Uterus (tissue), 3 donors: ENCODE measurements at regions not wholly inside any gene's neighbourhood (a gene's known extent, or its start where the extent isn't known, plus 50 kb on each side); places are given as distances from the start of the nearest gene placed in this dataset.
"Not testable (repeated sequence)": the region's sequence is repeated elsewhere in the genome, so short reads cannot be mapped to it uniquely, and the experiment has no call there.

Experiments used
- DNase-seq, 2 donors: peaks; one replicate each; pipeline ENCODE4 v3.0.0-alpha.2; 2019 to 2020
- H3K27ac ChIP-seq, 2 donors: fragments of 200-600 bp; sonication (generic); 1 replicate in 1 of 2; 2 replicates in 1 of 2; pipeline ENCODE4 v1.5.1; 2016 to 2018
- H3K27me3 ChIP-seq, 2 donors: fragments of 200-600 bp; sonication (generic); one replicate each; pipeline ENCODE4 v1.5.1; 2018 to 2019; ENCODE audit warnings: control low read depth in 1 of 2
- H3K36me3 ChIP-seq, 2 donors: fragments of 200-600 bp; sonication (generic); one replicate each; pipeline ENCODE4 v1.5.1; 2019; ENCODE audit warnings: control low read depth in 1 of 2
- H3K4me1 ChIP-seq, 2 donors: fragments of 200-600 bp; sonication (generic); one replicate each; pipeline ENCODE4 v1.5.1; 2018 to 2019; ENCODE audit warnings: control low read depth in 1 of 2
- H3K4me3 ChIP-seq, 2 donors: fragments of 200-600 bp; sonication (generic); 1 replicate in 1 of 2; 2 replicates in 1 of 2; pipeline ENCODE4 v1.5.1; 2018 to 2019; ENCODE audit warnings: mild to moderate bottlenecking in 1 of 2
- H3K9me3 ChIP-seq, 2 donors: fragments of 200-600 bp; sonication (generic); one replicate each; pipeline ENCODE4 v1.5.1; 2019; ENCODE audit warnings: control low read depth in 1 of 2
- CTCF ChIP-seq, 4 experiments: fragments of 200-600 bp in 2 of 4; fragments of 450-650 bp in 2 of 4; sonication (generic) in 2 of 4; IDR thresholded peaks; one replicate each; pipeline ENCODE4 v1.5.1; 2016 to 2019; ENCODE audit warnings: antibody characterized with exemption in 4 of 4, mild to moderate bottlenecking in 2 of 4, moderate library complexity in 1 of 4
- POLR2A ChIP-seq, 2 donors: fragments of 450-650 bp; IDR thresholded peaks; one replicate each; pipeline ENCODE4 v1.6.1; 2016; ENCODE audit warnings: antibody characterized with exemption in 2 of 2, mild to moderate bottlenecking in 1 of 2, moderate library complexity in 1 of 2
- intact Hi-C: fragments of 100-400 bp; cut with DNase I; formaldehyde crosslinking; loops from one replicate; pipeline ENCODE4 v1.15.1; 2023; ENCODE audit warnings: low total_unique reads
- donor health status: DM: yes; HTN: yes; CAD: no.

GRCh38 chr9:74066605-74067004 is 430.5 kb upstream of the RORB start:
- TF ChIP-seq CTCF (IDR thresholded peaks at IDR 0.05) = no peak
- no peak for TF ChIP-seq POLR2A (IDR thresholded peaks at IDR 0.05)
- no peak for DNase-seq
- Histone ChIP-seq H3K9me3 (no peaks in the 10 kb centered on the region), H3K27me3 (no peaks in the 10 kb centered on the region), H3K36me3 (no peaks in the 10 kb centered on the region), H3K4me1 (no peaks in the 10 kb centered on the region), H3K27ac (no peak overlapping the region), H3K4me3 (no peak overlapping the region)
- intact Hi-C loops = no loop called here

- Histone ChIP-seq H3K9me3 (no peaks in the 10 kb centered on the region), H3K27me3 (no peaks in the 10 kb centered on the region), H3K36me3 (no peaks in the 10 kb centered on the region), H3K27ac (no peak overlapping the region), H3K4me1 (no peaks in the 10 kb centered on the region), H3K4me3 (no peak overlapping the region)
- TF ChIP-seq POLR2A (IDR thresholded peaks at IDR 0.05) = no peak
- no peak for TF ChIP-seq CTCF (IDR thresholded peaks at IDR 0.05)
- intact Hi-C loops = no loop called here
- no peak for DNase-seq
These were observed 425.6 kb upstream of the RORB start for GRCh38 chr9:74071502-74071901.

GRCh38 chr9:74073897-74074296 is 423.2 kb upstream of the RORB start:
- TF ChIP-seq POLR2A (IDR thresholded peaks at IDR 0.05) = no peak
- no peak for TF ChIP-seq CTCF (IDR thresholded peaks at IDR 0.05)
- H3K9me3 ChIP-seq = no peaks in the 10 kb centered on the region
- H3K4me1 ChIP-seq = no peaks in the 10 kb centered on the region
- no peak overlapping the region for H3K4me3 ChIP-seq
- H3K27ac ChIP-seq = no peak overlapping the region
- DNase-seq = no peak
- intact Hi-C loops = no loop called here
- H3K27me3 ChIP-seq = no peaks in the 10 kb centered on the region
- H3K36me3 ChIP-seq = no peaks in the 10 kb centered on the region

GRCh38 chr9:74078647-74079046 is 418.5 kb upstream of the RORB start:
- no peak overlapping the region for H3K4me3 ChIP-seq
- H3K36me3 ChIP-seq = no peaks in the 10 kb centered on the region
- no peaks in the 10 kb centered on the region for H3K9me3 ChIP-seq

GRCh38 chr9:74080652-74081051 is 416.5 kb upstream of the RORB start:
- DNase-seq, intact Hi-C loops: not testable (repeated sequence)

More at GRCh38 chr9:74078647-74079046, 418.5 kb upstream of the RORB start:
- intact Hi-C loops = no loop called here
- no peaks in the 10 kb centered on the region for H3K27me3 ChIP-seq
- DNase-seq = no peak
- no peaks in the 10 kb centered on the region for H3K4me1 ChIP-seq
- TF ChIP-seq POLR2A (IDR thresholded peaks at IDR 0.05) (no peak), CTCF (IDR thresholded peaks at IDR 0.05) (no peak)
- no peak overlapping the region for H3K27ac ChIP-seq

More at GRCh38 chr9:74080652-74081051, 416.5 kb upstream of the RORB start:
- H3K9me3 ChIP-seq, H3K36me3 ChIP-seq, H3K4me1 ChIP-seq, H3K4me3 ChIP-seq, H3K27ac ChIP-seq, H3K27me3 ChIP-seq: not testable (repeated sequence)
